ENCODE measurements at regions not wholly inside any gene's neighbourhood (a gene's known extent, or its start where the extent isn't known, plus 50 kb on each side); places are given as distances from the start of the nearest gene placed in this dataset.

DNA sequence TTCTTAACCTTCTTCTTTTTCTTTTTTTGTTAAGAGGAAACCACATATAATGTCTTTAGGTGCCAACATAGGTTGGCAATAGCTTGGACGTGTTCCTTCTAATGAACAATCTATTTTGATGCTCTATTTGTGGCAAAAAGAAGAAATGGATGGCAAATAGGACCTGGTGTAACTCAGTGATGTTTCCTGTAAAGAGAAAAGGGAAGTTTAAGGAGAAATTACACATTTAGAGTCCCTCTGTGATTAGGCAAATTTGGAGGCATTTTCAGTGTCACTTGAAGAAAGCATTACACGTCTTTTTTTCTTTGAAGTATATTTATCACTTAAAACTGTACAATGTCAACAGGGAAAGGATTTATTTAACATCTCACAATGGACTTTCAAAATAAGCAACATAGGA is 327.1 kb downstream of the ZIC1 start:
- TF ChIP-seq BHLHE40 (IDR thresholded peaks at IDR 0.05; ENCODE audit: borderline replicate concordance) = no peak
- TF ChIP-seq FOXM1 (IDR thresholded peaks at IDR 0.05; ENCODE audit: borderline replicate concordance) = no peak
- TF ChIP-seq ZNF384 (IDR thresholded peaks at IDR 0.05) = no peak
- TF ChIP-seq FOXK2 (IDR thresholded peaks at IDR 0.05) = no peak
- no peak for TF ChIP-seq LEF1 (IDR thresholded peaks at IDR 0.05; ENCODE audit: borderline replicate concordance)

Data from HEK293T (cell line).